Neuronal stem cell (in vitro differentiated cells): ENCODE measurements at regions not wholly inside any gene's neighbourhood (a gene's known extent, or its start where the extent isn't known, plus 50 kb on each side); places are given as distances from the start of the nearest gene placed in this dataset.

Experiments used
- DNase-seq: peaks from one replicate; pipeline ENCODE4 v3.0.0-alpha.2; 2013; ENCODE audit warnings: low spot score
- H2AFZ ChIP-seq: one replicate; pipeline ENCODE4 v1.6.1; 2013; ENCODE audit warnings: mild to moderate bottlenecking, low read length, inconsistent platforms
- H2AK5ac ChIP-seq: 2 replicates; pipeline ENCODE4 v1.6.1; 2013; ENCODE audit warnings: low read depth, mild to moderate bottlenecking, inconsistent platforms, low read length, moderate library complexity, mixed read lengths
- H2BK120ac ChIP-seq: 2 replicates; pipeline ENCODE4 v1.6.1; 2013; ENCODE audit warnings: low read depth, mild to moderate bottlenecking, inconsistent platforms, low read length, moderate library complexity, mixed read lengths
- H2BK12ac ChIP-seq: one replicate; pipeline ENCODE4 v1.6.1; 2013; ENCODE audit warnings: low read length, inconsistent platforms
- H2BK15ac ChIP-seq: 2 replicates; pipeline ENCODE4 v1.6.1; 2013; ENCODE audit warnings: mild to moderate bottlenecking, low read length, inconsistent platforms, mixed read lengths
- H2BK5ac ChIP-seq: one replicate; pipeline ENCODE4 v1.6.1; 2013; ENCODE audit warnings: inconsistent platforms, mild to moderate bottlenecking, low read length, moderate library complexity
- H3K14ac ChIP-seq: one replicate; pipeline ENCODE4 v1.6.1; 2013; ENCODE audit warnings: low read length, inconsistent platforms
- H3K18ac ChIP-seq: 2 replicates; pipeline ENCODE4 v1.6.1; 2013; ENCODE audit warnings: low read length, inconsistent platforms
- H3K23ac ChIP-seq: 2 replicates; pipeline ENCODE4 v1.6.1; 2013; ENCODE audit warnings: low read depth, mild to moderate bottlenecking, mixed read lengths, low read length, inconsistent platforms; ENCODE audit not compliant: poor library complexity
- H3K27ac ChIP-seq: replicated peaks from 3 replicates; pipeline ENCODE4 v1.5.1; 2013; ENCODE audit warnings: low read length, inconsistent platforms
- H3K27me3 ChIP-seq, 3 experiments: 2 replicates each; pipeline ENCODE4 v1.6.1; 2013; ENCODE audit warnings: low read length in 3 of 3, mild to moderate bottlenecking in 2 of 3, inconsistent platforms in 1 of 3, low read depth in 1 of 3, mixed read lengths in 1 of 3, moderate library complexity in 1 of 3; ENCODE audit not compliant: control insufficient read depth in 3 of 3, insufficient read depth in 3 of 3
- H3K36me3 ChIP-seq, 2 donors: replicated peaks in 1 of 2; 2 replicates each; pipeline ENCODE4 v1.6.1; 2013; ENCODE audit warnings: low read length in 2 of 2; ENCODE audit not compliant: control insufficient read depth in 2 of 2, insufficient read depth in 2 of 2
- H3K4ac ChIP-seq: 2 replicates; pipeline ENCODE4 v1.6.1; 2013; ENCODE audit warnings: inconsistent platforms, mild to moderate bottlenecking, low read length, moderate library complexity
- H3K4me1 ChIP-seq, 2 donors: 1 replicate in 1 of 2; 2 replicates in 1 of 2; pipeline ENCODE4 v1.6.1; 2013; ENCODE audit warnings: low read length in 2 of 2, low read depth in 1 of 2; ENCODE audit not compliant: control insufficient read depth in 2 of 2, insufficient read depth in 1 of 2
- H3K4me2 ChIP-seq: one replicate; pipeline ENCODE4 v1.6.1; 2013; ENCODE audit warnings: mild to moderate bottlenecking, low read length, inconsistent platforms; ENCODE audit not compliant: insufficient read depth, poor library complexity, severe bottlenecking
- H3K4me3 ChIP-seq, 2 donors: 2 replicates each; pipeline ENCODE4 v1.5.1; 2013; ENCODE audit warnings: low read length in 2 of 2, mild to moderate bottlenecking in 2 of 2, inconsistent platforms in 1 of 2, moderate library complexity in 1 of 2
- H3K79me1 ChIP-seq: one replicate; pipeline ENCODE4 v1.6.1; 2013; ENCODE audit warnings: low read depth, mild to moderate bottlenecking, inconsistent platforms, low read length, moderate library complexity
- H3K9ac ChIP-seq: one replicate; pipeline ENCODE4 v1.6.1; 2013; ENCODE audit warnings: mild to moderate bottlenecking, low read depth, low read length, inconsistent platforms; ENCODE audit not compliant: poor library complexity
- H3K9me3 ChIP-seq, 2 donors: replicated peaks in 1 of 2; 2 replicates each; pipeline versions ENCODE3 to v1.6.1; 2013; ENCODE audit warnings: low read length in 2 of 2, mild to moderate bottlenecking in 2 of 2, inconsistent platforms in 1 of 2, low read depth in 1 of 2, mixed read lengths in 1 of 2, moderate library complexity in 1 of 2; ENCODE audit not compliant: control insufficient read depth in 2 of 2, insufficient read depth in 1 of 2
- H4K8ac ChIP-seq: one replicate; pipeline ENCODE4 v1.6.1; 2013; ENCODE audit warnings: low read depth, mild to moderate bottlenecking, inconsistent platforms, low read length, moderate library complexity
- H4K91ac ChIP-seq: one replicate; pipeline ENCODE4 v1.6.1; 2013; ENCODE audit warnings: low read length, low read depth, mild to moderate bottlenecking, inconsistent platforms; ENCODE audit not compliant: poor library complexity
- WGBS, 2 donors: extraction: QIAGEN DNeasy Blood & Tissue Kit; methylation state at CpG; one replicate each; pipeline ENCODE4 v1.1.7; 2013; ENCODE audit warnings: missing lambda C conversion rate in 2 of 2, mixed read lengths in 1 of 2; ENCODE audit not compliant: insufficient read length in 2 of 2, insufficient replicate concordance in 1 of 2; ENCODE audit errors: extremely low coverage in 2 of 2; 5-methylcytosine and 5-hydroxymethylcytosine counted together

DNA sequence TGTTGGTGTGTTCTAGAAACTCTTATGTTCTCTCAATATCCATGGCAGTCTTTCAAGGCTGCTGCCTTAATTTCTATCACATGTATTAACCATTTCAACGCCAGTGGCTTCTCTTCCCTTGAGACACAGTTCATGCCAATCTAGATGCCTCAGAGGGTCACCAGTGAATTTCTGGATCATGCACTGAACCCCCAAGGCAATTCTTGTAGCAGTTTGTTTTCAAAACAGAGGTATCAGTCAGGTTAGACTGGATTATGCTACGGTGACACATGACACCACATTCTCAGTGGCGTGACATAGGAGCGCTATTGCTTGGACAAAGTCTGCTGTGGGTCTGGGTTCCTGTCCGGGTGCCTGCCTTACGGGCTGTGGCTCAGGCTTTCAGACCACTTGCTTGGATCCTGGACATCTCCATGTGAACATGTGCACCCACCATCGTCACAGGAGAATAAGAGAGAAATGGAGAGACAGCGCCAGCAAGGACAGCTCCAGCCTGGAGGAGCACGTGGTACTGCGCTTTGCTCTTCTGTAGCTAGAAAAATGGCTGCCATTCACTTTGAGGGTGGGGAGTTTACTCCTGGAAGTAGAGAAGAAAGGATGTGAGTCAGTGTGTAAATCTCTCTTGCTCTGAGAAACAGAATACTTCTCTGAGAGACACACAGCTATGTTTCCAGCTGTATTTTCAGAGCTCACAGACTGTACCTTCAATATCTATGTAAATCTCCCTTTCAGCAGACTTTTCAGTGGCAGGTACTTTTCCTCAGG lies 329.3 kb upstream of the ADCY2 start:
- H4K8ac ChIP-seq: no peak overlapping the region
- no peaks in the 10 kb centered on the region for H3K9me3 ChIP-seq
- no peak overlapping the region for H3K18ac ChIP-seq
- no peak overlapping the region for H3K27ac ChIP-seq
- no peak overlapping the region for H3K4me2 ChIP-seq
- no peaks in the 10 kb centered on the region for H3K79me1 ChIP-seq
- H3K4me3 ChIP-seq: no peak overlapping the region
- no CpG with 5 or more reads among the region's 10 CpGs for WGBS, 2 donors
- no peak overlapping the region for H2AK5ac ChIP-seq
- no peak overlapping the region for H3K23ac ChIP-seq
- no peaks in the 10 kb centered on the region for H3K36me3 ChIP-seq
- no peak overlapping the region for H2BK5ac ChIP-seq
- no peak overlapping the region for H3K14ac ChIP-seq
- H3K4me1 ChIP-seq: peaks cover 0 to 17% of the 10 kb centered on the region in 2 donors
- no peak overlapping the region for H2BK120ac ChIP-seq
- H2BK15ac ChIP-seq: no peak overlapping the region
- H2BK12ac ChIP-seq: no peak overlapping the region
- H3K9ac ChIP-seq: no peak overlapping the region
- H3K27me3 ChIP-seq: no peaks in the 10 kb centered on the region
- H3K4ac ChIP-seq: no peak overlapping the region
- no peak overlapping the region for H2AFZ ChIP-seq
- H4K91ac ChIP-seq: no peak overlapping the region
- DNase-seq: no peak

DNA sequence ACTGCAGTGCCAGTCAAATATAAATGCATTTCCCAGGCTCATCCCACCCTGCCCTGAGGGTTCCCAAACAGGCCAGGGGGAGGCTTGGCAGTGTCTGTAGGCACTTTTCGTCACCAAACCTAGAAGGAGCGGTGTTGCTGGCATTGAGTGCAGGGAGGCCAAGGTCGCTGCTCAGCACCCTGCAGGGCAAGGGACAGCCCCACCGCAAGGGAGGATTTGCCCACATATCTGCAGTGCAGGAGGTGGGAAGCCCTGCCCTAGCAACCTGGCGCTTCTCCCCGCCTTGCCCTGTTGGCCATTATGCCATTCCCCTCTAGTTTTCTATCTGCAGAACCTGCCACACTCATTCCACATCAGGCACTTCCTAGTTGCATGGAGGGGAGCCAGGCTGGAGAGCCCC lies 327.8 kb upstream of the ADCY2 start:
- no peak overlapping the region for H2AK5ac ChIP-seq
- DNase-seq: no peak
- H3K18ac ChIP-seq: peak overlapping the region; percentile 73
- H3K36me3 ChIP-seq: no peaks in the 10 kb centered on the region
- peak overlapping the region; percentile 38 for H3K9ac ChIP-seq
- H3K4me1 ChIP-seq: peaks cover 0 to 20% of the 10 kb centered on the region in 2 donors
- H3K27me3 ChIP-seq: no peaks in the 10 kb centered on the region
- H3K79me1 ChIP-seq: no peaks in the 10 kb centered on the region
- peak overlapping the region; percentile 19 for H2BK120ac ChIP-seq
- H3K4ac ChIP-seq: no peak overlapping the region
- H2BK5ac ChIP-seq: no peak overlapping the region
- H3K4me3 ChIP-seq: no peak overlapping the region
- no peak overlapping the region for H4K8ac ChIP-seq
- H3K14ac ChIP-seq: no peak overlapping the region
- H3K23ac ChIP-seq: peak overlapping the region; percentile 57
- no peak overlapping the region for H2AFZ ChIP-seq
- H3K27ac ChIP-seq: no peak overlapping the region
- H2BK15ac ChIP-seq: peak overlapping the region; percentile 38
- WGBS, 2 donors: no CpG with 5 or more reads among the region's 6 CpGs
- no peak overlapping the region for H3K4me2 ChIP-seq
- H4K91ac ChIP-seq: no peak overlapping the region
- no peaks in the 10 kb centered on the region for H3K9me3 ChIP-seq
- no peak overlapping the region for H2BK12ac ChIP-seq

DNA sequence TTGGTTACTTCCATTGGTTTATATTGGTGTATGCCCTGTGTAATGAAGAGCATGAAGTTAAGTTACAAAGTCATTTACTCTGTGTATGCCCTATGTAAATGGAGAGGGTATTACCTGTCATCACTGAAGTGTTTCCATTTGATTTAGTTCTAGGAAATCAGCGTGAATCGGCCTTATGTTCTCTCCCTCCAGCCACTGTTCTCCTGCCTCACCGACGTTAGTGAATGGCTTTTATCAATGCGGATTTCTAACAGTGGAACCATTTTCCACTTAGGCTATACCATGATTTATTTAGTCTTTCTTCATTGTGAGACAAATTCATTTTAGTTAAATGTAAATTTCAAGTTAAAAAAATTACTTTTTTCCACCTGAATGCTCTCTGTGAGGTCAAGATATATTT lies 327.0 kb upstream of the ADCY2 start:
- Histone ChIP-seq H3K36me3 (no peaks in the 10 kb centered on the region), H3K27me3 (no peaks in the 10 kb centered on the region), H3K4me1 (peaks cover 0 to 20% of the 10 kb centered on the region in 2 donors), H3K4me3 (no peak overlapping the region), H2AFZ (no peak overlapping the region), H4K8ac (no peak overlapping the region), H2BK5ac (no peak overlapping the region), H3K9me3 (no peaks in the 10 kb centered on the region), H3K4ac (no peak overlapping the region), H3K4me2 (no peak overlapping the region), H3K23ac (no peak overlapping the region), H2BK15ac (no peak overlapping the region), H2AK5ac (no peak overlapping the region), H2BK12ac (no peak overlapping the region), H3K18ac (no peak overlapping the region), H4K91ac (no peak overlapping the region), H3K79me1 (no peaks in the 10 kb centered on the region), H2BK120ac (no peak overlapping the region), H3K9ac (no peak overlapping the region), H3K14ac (no peak overlapping the region), H3K27ac (no peak overlapping the region)
- no CpG with 5 or more reads among the region's 5 CpGs for WGBS, 2 donors
- no peak for DNase-seq

DNA sequence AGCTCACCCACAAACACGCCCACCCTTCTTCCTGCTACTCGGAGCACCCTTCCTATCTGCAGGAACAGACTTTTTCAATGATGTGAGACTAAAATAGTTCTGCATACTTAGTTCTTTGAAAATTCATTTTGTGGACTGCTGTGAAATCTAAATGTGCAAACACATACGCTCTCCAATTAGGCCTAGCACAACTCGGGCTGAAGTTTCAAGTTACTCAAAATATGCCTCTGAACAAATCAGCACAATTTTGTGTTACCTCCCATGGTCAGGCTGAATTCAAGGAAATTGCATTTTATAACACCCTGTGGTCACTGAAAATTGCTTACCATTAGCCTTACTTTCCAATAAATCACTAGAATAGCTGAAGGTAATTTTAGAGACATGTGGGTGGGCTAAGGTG lies 323.8 kb upstream of the ADCY2 start:
- H3K4me3 ChIP-seq: no peak overlapping the region
- no peaks in the 10 kb centered on the region for H3K36me3 ChIP-seq
- H4K8ac ChIP-seq: no peak overlapping the region
- H3K4me2 ChIP-seq: no peak overlapping the region
- H4K91ac ChIP-seq: no peak overlapping the region
- H3K14ac ChIP-seq: no peak overlapping the region
- H3K4ac ChIP-seq: no peak overlapping the region
- no peak overlapping the region for H2BK15ac ChIP-seq
- H3K27ac ChIP-seq: no peak overlapping the region
- no peaks in the 10 kb centered on the region for H3K27me3 ChIP-seq
- WGBS, 2 donors: no CpG with 5 or more reads among the region's 4 CpGs
- H2BK120ac ChIP-seq: no peak overlapping the region
- H3K23ac ChIP-seq: no peak overlapping the region
- no peak overlapping the region for H2AK5ac ChIP-seq
- no peaks in the 10 kb centered on the region for H3K79me1 ChIP-seq
- DNase-seq: no peak
- no peak overlapping the region for H3K18ac ChIP-seq
- peaks cover 0 to 20% of the 10 kb centered on the region in 2 donors for H3K4me1 ChIP-seq
- H2AFZ ChIP-seq: no peak overlapping the region
- H3K9me3 ChIP-seq: no peaks in the 10 kb centered on the region
- no peak overlapping the region for H2BK5ac ChIP-seq
- peak overlapping the region; percentile 48 for H2BK12ac ChIP-seq
- H3K9ac ChIP-seq: no peak overlapping the region
